MG63 (cell line): ENCODE measurements at regions not wholly inside any gene's neighbourhood (a gene's known extent, or its start where the extent isn't known, plus 50 kb on each side); places are given as distances from the start of the nearest gene placed in this dataset.

Experiments used
- DNase-seq: peaks from one replicate; pipeline ENCODE4 v3.0.0-alpha.2; 2020
- H3K27me3 ChIP-seq: fragments of 250-450 bp; sonication (Bioruptor Pico); 2 replicates; pipeline ENCODE4 v1.5.1; 2020; ENCODE audit warnings: mild to moderate bottlenecking, moderate library complexity
- H3K36me3 ChIP-seq: fragments of 250-450 bp; sonication (Bioruptor Pico); 2 replicates; pipeline ENCODE4 v1.5.1; 2020; ENCODE audit warnings: mild to moderate bottlenecking, moderate library complexity
- H3K4me3 ChIP-seq: fragments of 250-450 bp; sonication (Bioruptor Pico); 2 replicates; pipeline ENCODE4 v1.5.1; 2020; ENCODE audit warnings: mild to moderate bottlenecking, moderate library complexity
- H3K9me3 ChIP-seq: fragments of 250-450 bp; sonication (Bioruptor Pico); 2 replicates; pipeline ENCODE4 v1.5.1; 2020; ENCODE audit warnings: mild to moderate bottlenecking, moderate library complexity

- H3K27me3 ChIP-seq = no peaks in the 10 kb centered on the region
- no peaks in the 10 kb centered on the region for H3K9me3 ChIP-seq
- H3K4me3 ChIP-seq = no peak overlapping the region
- peak; percentile 53 for DNase-seq
- H3K36me3 ChIP-seq = no peaks in the 10 kb centered on the region
Observed at GRCh38 chr15:98596885-98597392, 51.4 kb upstream of the IGF1R start.

- no peaks in the 10 kb centered on the region for H3K36me3 ChIP-seq
- H3K9me3 ChIP-seq = no peaks in the 10 kb centered on the region
- no peaks in the 10 kb centered on the region for H3K27me3 ChIP-seq
- H3K4me3 ChIP-seq = no peak overlapping the region
- peak; percentile 40 for DNase-seq
Observed at GRCh38 chr15:98597666-98598065, 50.7 kb upstream of the IGF1R start.
